IMR-90 (cell line): ENCODE measurements at regions not wholly inside any gene's neighbourhood (a gene's known extent, or its start where the extent isn't known, plus 50 kb on each side); places are given as distances from the start of the nearest gene placed in this dataset.

Experiments
- ATAC-seq: fragments of 200-7000 bp; cut with Tn5 transposase; 2 replicates; pipeline ENCODE4 v1.9.1; 2020; ENCODE audit warnings: low read depth, mild to moderate bottlenecking, moderate library complexity
- BruUV-seq: library from RNA; stranded (reverse); fragments of 400-500 nt; replicated peaks from 2 replicates; lab custom pipeline; 2021; lab: Mats Ljungman, UMichigan
- CTCF ChIA-PET: fragments of 300-600 bp; formaldehyde crosslinking; extraction: SDS; loops from one replicate; lab custom pipeline; 2021; ENCODE audit warnings: antibody characterized with exemption; lab: Yijun Ruan, JAX
- POLR2A ChIA-PET: fragments of 300-600 bp; sonication (Branson Sonifier 250); formaldehyde crosslinking; loops from one replicate; lab custom pipeline; 2022; ENCODE audit warnings: antibody characterized with exemption; ENCODE audit not compliant: unreplicated experiment; lab: Charles Lee
- DNase-seq: peaks from one replicate; pipeline ENCODE4 v3.0.0; 2013
- H2AFZ ChIP-seq: replicated peaks from 2 replicates; pipeline ENCODE3; 2013; ENCODE audit warnings: low read length, mild to moderate bottlenecking; ENCODE audit not compliant: poor library complexity
- H2AK5ac ChIP-seq: 2 replicates; pipeline ENCODE4 v1.6.1; 2013; ENCODE audit warnings: low read depth, low read length, inconsistent platforms
- H2AK9ac ChIP-seq: replicated peaks from 2 replicates; pipeline ENCODE3; 2013; ENCODE audit warnings: mild to moderate bottlenecking, low read depth, low read length, moderate library complexity; ENCODE audit not compliant: poor library complexity
- H2BK120ac ChIP-seq: 2 replicates; pipeline ENCODE4 v1.6.1; 2013; ENCODE audit warnings: low read depth, low read length, inconsistent platforms
- H2BK15ac ChIP-seq: 3 replicates; pipeline ENCODE4 v1.6.1; 2013; ENCODE audit warnings: low read depth, low read length, inconsistent platforms
- H2BK20ac ChIP-seq: 2 replicates; pipeline ENCODE4 v1.6.1; 2013; ENCODE audit warnings: low read depth, mild to moderate bottlenecking, inconsistent platforms, low read length, moderate library complexity
- H2BK5ac ChIP-seq: 2 replicates; pipeline ENCODE4 v1.6.1; 2013; ENCODE audit warnings: mild to moderate bottlenecking, low read depth, low read length, inconsistent platforms; ENCODE audit not compliant: poor library complexity, severe bottlenecking
- H3K14ac ChIP-seq: replicated peaks from 2 replicates; pipeline ENCODE4 v1.6.1; 2013; ENCODE audit warnings: low read depth, low read length, inconsistent platforms
- H3K18ac ChIP-seq: 2 replicates; pipeline ENCODE4 v1.6.1; 2013; ENCODE audit warnings: low read depth, low read length, control low read depth
- H3K23ac ChIP-seq: 2 replicates; pipeline ENCODE4 v1.6.1; 2013; ENCODE audit warnings: low read depth, low read length, inconsistent platforms
- H3K27ac ChIP-seq: 2 replicates; pipeline ENCODE4 v1.5.1; 2013; ENCODE audit warnings: mild to moderate bottlenecking, control low read depth, low read length; ENCODE audit not compliant: insufficient read depth
- H3K27me3 ChIP-seq: 2 replicates; pipeline ENCODE4 v1.6.1; 2013; ENCODE audit warnings: low read length; ENCODE audit not compliant: control insufficient read depth, insufficient read depth
- H3K36me3 ChIP-seq: 2 replicates; pipeline ENCODE4 v1.6.1; 2013; ENCODE audit warnings: low read length, mixed read lengths; ENCODE audit not compliant: control insufficient read depth, insufficient read depth
- H3K4ac ChIP-seq: 2 replicates; pipeline ENCODE4 v1.6.1; 2013; ENCODE audit warnings: low read depth, low read length, inconsistent platforms
- H3K4me1 ChIP-seq: 2 replicates; pipeline ENCODE4 v1.6.1; 2013; ENCODE audit warnings: low read length, mixed read lengths; ENCODE audit not compliant: control insufficient read depth, insufficient read depth
- H3K4me2 ChIP-seq: 2 replicates; pipeline ENCODE4 v1.6.1; 2013; ENCODE audit warnings: low read depth, mild to moderate bottlenecking, control low read depth, low read length, moderate library complexity
- H3K4me3 ChIP-seq: 2 replicates; pipeline ENCODE4 v1.5.1; 2013; ENCODE audit warnings: low read depth, mild to moderate bottlenecking, control low read depth, low read length, moderate library complexity; ENCODE audit not compliant: insufficient read depth
- H3K56ac ChIP-seq: 2 replicates; pipeline ENCODE4 v1.6.1; 2013; ENCODE audit warnings: low read length, inconsistent platforms; ENCODE audit not compliant: insufficient read depth; ENCODE audit errors: extremely low read depth
- H3K79me1 ChIP-seq, 2 experiments: 2 replicates each; pipeline ENCODE4 v1.6.1; 2013; ENCODE audit warnings: low read length in 2 of 2, inconsistent platforms in 1 of 2, low read depth in 1 of 2
- H3K9ac ChIP-seq: 2 replicates; pipeline ENCODE4 v1.6.1; 2013; ENCODE audit warnings: low read depth, low read length, control low read depth
- H3K9me1 ChIP-seq: 2 replicates; pipeline ENCODE4 v1.6.1; 2013; ENCODE audit warnings: low read length, inconsistent platforms; ENCODE audit not compliant: insufficient read depth
- H3K9me3 ChIP-seq: 2 replicates; pipeline ENCODE4 v1.6.1; 2013; ENCODE audit warnings: low read length; ENCODE audit not compliant: control insufficient read depth, insufficient read depth
- H4K20me1 ChIP-seq: 2 replicates; pipeline ENCODE4 v1.6.1; 2013; ENCODE audit warnings: low read length, inconsistent platforms; ENCODE audit not compliant: insufficient read depth
- H4K5ac ChIP-seq: 2 replicates; pipeline ENCODE4 v1.6.1; 2013; ENCODE audit warnings: mild to moderate bottlenecking, low read depth, low read length, control low read depth
- H4K8ac ChIP-seq, 2 experiments: 2 replicates each; pipeline ENCODE4 v1.6.1; 2013; ENCODE audit warnings: low read depth in 2 of 2, low read length in 2 of 2, control low read depth in 1 of 2, inconsistent platforms in 1 of 2
- H4K91ac ChIP-seq: 2 replicates; pipeline ENCODE4 v1.6.1; 2013; ENCODE audit warnings: low read depth, low read length, inconsistent platforms; ENCODE audit not compliant: insufficient read depth
- CEBPB ChIP-seq: IDR thresholded peaks from 2 replicates; pipeline ENCODE4 v1.6.1; 2012; ENCODE audit warnings: low read depth, low read length, improper control_type of control experiment
- ELK1 ChIP-seq: fragments of 150-350 bp; IDR thresholded peaks from 2 replicates; pipeline ENCODE4 v1.6.1; 2016; ENCODE audit warnings: low read depth, mild to moderate bottlenecking, low read length, moderate library complexity, borderline replicate concordance
- MAZ ChIP-seq: IDR thresholded peaks from 2 replicates; pipeline ENCODE4 v1.6.1; 2012; ENCODE audit warnings: low read depth, mild to moderate bottlenecking, low read length, improper control_type of control experiment, moderate library complexity, borderline replicate concordance
- MXI1 ChIP-seq: IDR thresholded peaks from 2 replicates; pipeline ENCODE4 v1.6.1; 2012; ENCODE audit warnings: low read depth, mild to moderate bottlenecking, low read length, moderate library complexity, borderline replicate concordance
- NFE2L2 ChIP-seq: fragments of 150-350 bp; IDR thresholded peaks from 2 replicates; pipeline ENCODE4 v1.6.1; 2016; ENCODE audit warnings: low read depth, mild to moderate bottlenecking, low read length
- POLR2A ChIP-seq: IDR thresholded peaks from 2 replicates; pipeline ENCODE4 v1.6.1; 2012; ENCODE audit warnings: mild to moderate bottlenecking, low read depth, low read length
- RCOR1 ChIP-seq: IDR thresholded peaks from 2 replicates; pipeline ENCODE4 v1.6.1; 2012; ENCODE audit warnings: mild to moderate bottlenecking, low read length, improper control_type of control experiment; ENCODE audit not compliant: insufficient replicate concordance
- RFX5 ChIP-seq: IDR thresholded peaks from 2 replicates; pipeline ENCODE4 v1.8.0; 2012; ENCODE audit warnings: low read depth, mild to moderate bottlenecking, low read length, moderate library complexity
- SMC3 ChIP-seq: fragments of 150-350 bp; IDR thresholded peaks from 2 replicates; pipeline ENCODE4 v1.6.1; 2016; ENCODE audit warnings: low read depth, mild to moderate bottlenecking, antibody characterized with exemption, low read length, moderate library complexity
- WGBS, 2 experiments: methylation state at CpG; one replicate each; pipeline versions ENCODE4 v1.1.5 to v1.1.7; 2013; ENCODE audit warnings: missing lambda C conversion rate in 2 of 2; ENCODE audit not compliant: insufficient read length in 1 of 2; ENCODE audit errors: extremely low coverage in 2 of 2; 5-methylcytosine and 5-hydroxymethylcytosine counted together
- dilution Hi-C: fragments of 300-500 bp; cut with HindIII; formaldehyde crosslinking; loops from one replicate; pipeline ENCODE4 v1.14.3; 2018; ENCODE audit warnings: low sequenced_read_pairs; ENCODE audit not compliant: unreplicated experiment
- in situ Hi-C: fragments of 300-500 bp; cut with MboI; formaldehyde crosslinking; loops from 3 replicates; pipeline ENCODE4 v1.14.3; 2019; ENCODE audit warnings: low sequenced_read_pairs, inconsistent platforms, mixed read lengths
- intact Hi-C: fragments of 100-400 bp; cut with micrococcal nuclease; formaldehyde crosslinking; loops from 2 replicates; pipeline ENCODE4 v1.10.0; 2022

DNA sequence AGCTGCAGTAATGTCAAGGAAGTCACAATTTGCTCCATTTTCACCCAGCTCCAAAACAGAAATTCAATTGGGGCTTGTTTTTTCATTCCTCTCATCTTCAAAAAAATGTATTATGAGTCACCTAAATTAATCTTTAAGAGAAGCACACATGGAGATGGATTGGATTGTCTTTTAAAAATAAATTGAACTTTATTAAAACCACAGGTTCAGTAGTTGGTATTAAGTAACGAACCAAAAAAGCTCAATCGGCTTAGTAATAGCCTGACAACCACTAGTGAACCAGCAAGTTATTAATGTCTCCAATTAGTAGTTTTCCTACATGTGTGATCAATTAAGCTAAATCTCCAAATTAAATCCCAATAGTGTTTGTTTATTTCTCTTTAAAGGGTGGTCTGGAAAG is 283.5 kb upstream of the GIMD1 start:
- no peak overlapping the region for H3K18ac ChIP-seq
- no peak overlapping the region for H2AFZ ChIP-seq
- no peaks in the 10 kb centered on the region for H3K27me3 ChIP-seq
- H3K9me1 ChIP-seq: no peaks in the 10 kb centered on the region
- H3K79me1 ChIP-seq: no peaks in the 10 kb centered on the region
- H3K23ac ChIP-seq: no peak overlapping the region
- H3K4me1 ChIP-seq: no peaks in the 10 kb centered on the region
- no peak overlapping the region for H2BK120ac ChIP-seq
- no peak overlapping the region for H4K8ac ChIP-seq
- H4K20me1 ChIP-seq: no peaks in the 10 kb centered on the region
- ChIA-PET CTCF (no interaction called here), POLR2A (no interaction called here)
- H2BK20ac ChIP-seq: no peak overlapping the region
- H2BK5ac ChIP-seq: no peak overlapping the region
- H3K9me3 ChIP-seq: no peaks in the 10 kb centered on the region
- H3K56ac ChIP-seq: no peak overlapping the region
- no peak for ATAC-seq
- in situ Hi-C loops: no loop called here
- H3K4ac ChIP-seq: no peak overlapping the region
- DNase-seq: no peak
- WGBS, 2 experiments: no CpG with 5 or more reads among the region's 2 CpGs
- H2AK5ac ChIP-seq: no peak overlapping the region
- H3K27ac ChIP-seq: no peak overlapping the region
- no peak overlapping the region for H3K4me2 ChIP-seq
- dilution Hi-C loops: no loop called here
- H3K4me3 ChIP-seq: no peak overlapping the region
- H4K5ac ChIP-seq: no peak overlapping the region
- H2BK15ac ChIP-seq: no peak overlapping the region
- intact Hi-C loops: no loop called here
- no peak overlapping the region for H2AK9ac ChIP-seq
- no peak overlapping the region for H4K91ac ChIP-seq
- no peaks in the 10 kb centered on the region for H3K36me3 ChIP-seq
- no peak overlapping the region for H3K9ac ChIP-seq
- no peak overlapping the region for H3K14ac ChIP-seq
- TF ChIP-seq ELK1: no peak
- no peak for TF ChIP-seq NFE2L2
- no peak for TF ChIP-seq RCOR1
- no peak for TF ChIP-seq RFX5
- no peak for TF ChIP-seq MAZ
- no peak for TF ChIP-seq CEBPB
- no peak for TF ChIP-seq MXI1
- no peak for TF ChIP-seq POLR2A
- TF ChIP-seq SMC3: no peak
- no TSS peak for BruUV-seq
